IMR-90 (cell line): ENCODE measurements at regions not wholly inside any gene's neighbourhood (a gene's known extent, or its start where the extent isn't known, plus 50 kb on each side); places are given as distances from the start of the nearest gene placed in this dataset.

ENCODE experiments used
- ATAC-seq: fragments of 200-7000 bp; cut with Tn5 transposase; 2 replicates; pipeline ENCODE4 v1.9.1; 2020; ENCODE audit warnings: low read depth, mild to moderate bottlenecking, moderate library complexity
- BruUV-seq: library from RNA; stranded (reverse); fragments of 400-500 nt; replicated peaks from 2 replicates; lab custom pipeline; 2021; lab: Mats Ljungman, UMichigan
- CTCF ChIA-PET: fragments of 300-600 bp; formaldehyde crosslinking; extraction: SDS; loops from one replicate; lab custom pipeline; 2021; ENCODE audit warnings: antibody characterized with exemption; lab: Yijun Ruan, JAX
- POLR2A ChIA-PET: fragments of 300-600 bp; sonication (Branson Sonifier 250); formaldehyde crosslinking; loops from one replicate; lab custom pipeline; 2022; ENCODE audit warnings: antibody characterized with exemption; ENCODE audit not compliant: unreplicated experiment; lab: Charles Lee
- DNase-seq: peaks from one replicate; pipeline ENCODE4 v3.0.0; 2013
- H2AFZ ChIP-seq: replicated peaks from 2 replicates; pipeline ENCODE3; 2013; ENCODE audit warnings: low read length, mild to moderate bottlenecking; ENCODE audit not compliant: poor library complexity
- H2AK5ac ChIP-seq: 2 replicates; pipeline ENCODE4 v1.6.1; 2013; ENCODE audit warnings: low read depth, low read length, inconsistent platforms
- H2AK9ac ChIP-seq: replicated peaks from 2 replicates; pipeline ENCODE3; 2013; ENCODE audit warnings: mild to moderate bottlenecking, low read depth, low read length, moderate library complexity; ENCODE audit not compliant: poor library complexity
- H2BK120ac ChIP-seq: 2 replicates; pipeline ENCODE4 v1.6.1; 2013; ENCODE audit warnings: low read depth, low read length, inconsistent platforms
- H2BK15ac ChIP-seq: 3 replicates; pipeline ENCODE4 v1.6.1; 2013; ENCODE audit warnings: low read depth, low read length, inconsistent platforms
- H2BK20ac ChIP-seq: 2 replicates; pipeline ENCODE4 v1.6.1; 2013; ENCODE audit warnings: low read depth, mild to moderate bottlenecking, inconsistent platforms, low read length, moderate library complexity
- H2BK5ac ChIP-seq: 2 replicates; pipeline ENCODE4 v1.6.1; 2013; ENCODE audit warnings: mild to moderate bottlenecking, low read depth, low read length, inconsistent platforms; ENCODE audit not compliant: poor library complexity, severe bottlenecking
- H3K14ac ChIP-seq: replicated peaks from 2 replicates; pipeline ENCODE4 v1.6.1; 2013; ENCODE audit warnings: low read depth, low read length, inconsistent platforms
- H3K18ac ChIP-seq: 2 replicates; pipeline ENCODE4 v1.6.1; 2013; ENCODE audit warnings: low read depth, low read length, control low read depth
- H3K23ac ChIP-seq: 2 replicates; pipeline ENCODE4 v1.6.1; 2013; ENCODE audit warnings: low read depth, low read length, inconsistent platforms
- H3K27ac ChIP-seq: 2 replicates; pipeline ENCODE4 v1.5.1; 2013; ENCODE audit warnings: mild to moderate bottlenecking, control low read depth, low read length; ENCODE audit not compliant: insufficient read depth
- H3K27me3 ChIP-seq: 2 replicates; pipeline ENCODE4 v1.6.1; 2013; ENCODE audit warnings: low read length; ENCODE audit not compliant: control insufficient read depth, insufficient read depth
- H3K36me3 ChIP-seq: 2 replicates; pipeline ENCODE4 v1.6.1; 2013; ENCODE audit warnings: low read length, mixed read lengths; ENCODE audit not compliant: control insufficient read depth, insufficient read depth
- H3K4ac ChIP-seq: 2 replicates; pipeline ENCODE4 v1.6.1; 2013; ENCODE audit warnings: low read depth, low read length, inconsistent platforms
- H3K4me1 ChIP-seq: 2 replicates; pipeline ENCODE4 v1.6.1; 2013; ENCODE audit warnings: low read length, mixed read lengths; ENCODE audit not compliant: control insufficient read depth, insufficient read depth
- H3K4me2 ChIP-seq: 2 replicates; pipeline ENCODE4 v1.6.1; 2013; ENCODE audit warnings: low read depth, mild to moderate bottlenecking, control low read depth, low read length, moderate library complexity
- H3K4me3 ChIP-seq: 2 replicates; pipeline ENCODE4 v1.5.1; 2013; ENCODE audit warnings: low read depth, mild to moderate bottlenecking, control low read depth, low read length, moderate library complexity; ENCODE audit not compliant: insufficient read depth
- H3K56ac ChIP-seq: 2 replicates; pipeline ENCODE4 v1.6.1; 2013; ENCODE audit warnings: low read length, inconsistent platforms; ENCODE audit not compliant: insufficient read depth; ENCODE audit errors: extremely low read depth
- H3K79me1 ChIP-seq, 2 experiments: 2 replicates each; pipeline ENCODE4 v1.6.1; 2013; ENCODE audit warnings: low read length in 2 of 2, inconsistent platforms in 1 of 2, low read depth in 1 of 2
- H3K9ac ChIP-seq: 2 replicates; pipeline ENCODE4 v1.6.1; 2013; ENCODE audit warnings: low read depth, low read length, control low read depth
- H3K9me1 ChIP-seq: 2 replicates; pipeline ENCODE4 v1.6.1; 2013; ENCODE audit warnings: low read length, inconsistent platforms; ENCODE audit not compliant: insufficient read depth
- H3K9me3 ChIP-seq: 2 replicates; pipeline ENCODE4 v1.6.1; 2013; ENCODE audit warnings: low read length; ENCODE audit not compliant: control insufficient read depth, insufficient read depth
- H4K20me1 ChIP-seq: 2 replicates; pipeline ENCODE4 v1.6.1; 2013; ENCODE audit warnings: low read length, inconsistent platforms; ENCODE audit not compliant: insufficient read depth
- H4K5ac ChIP-seq: 2 replicates; pipeline ENCODE4 v1.6.1; 2013; ENCODE audit warnings: mild to moderate bottlenecking, low read depth, low read length, control low read depth
- H4K8ac ChIP-seq, 2 experiments: 2 replicates each; pipeline ENCODE4 v1.6.1; 2013; ENCODE audit warnings: low read depth in 2 of 2, low read length in 2 of 2, control low read depth in 1 of 2, inconsistent platforms in 1 of 2
- H4K91ac ChIP-seq: 2 replicates; pipeline ENCODE4 v1.6.1; 2013; ENCODE audit warnings: low read depth, low read length, inconsistent platforms; ENCODE audit not compliant: insufficient read depth
- BHLHE40 ChIP-seq: fragments of 150-350 bp; IDR thresholded peaks from 2 replicates; pipeline ENCODE4 v1.6.1; 2016; ENCODE audit warnings: mild to moderate bottlenecking, low read depth, low read length
- MAFK ChIP-seq: IDR thresholded peaks from 2 replicates; pipeline ENCODE4 v1.6.1; 2012; ENCODE audit warnings: low read depth, low read length, improper control_type of control experiment
- POLR2A ChIP-seq: IDR thresholded peaks from 2 replicates; pipeline ENCODE4 v1.6.1; 2012; ENCODE audit warnings: mild to moderate bottlenecking, low read depth, low read length
- WGBS, 2 experiments: methylation state at CpG; one replicate each; pipeline versions ENCODE4 v1.1.5 to v1.1.7; 2013; ENCODE audit warnings: missing lambda C conversion rate in 2 of 2; ENCODE audit not compliant: insufficient read length in 1 of 2; ENCODE audit errors: extremely low coverage in 2 of 2; 5-methylcytosine and 5-hydroxymethylcytosine counted together
- dilution Hi-C: fragments of 300-500 bp; cut with HindIII; formaldehyde crosslinking; loops from one replicate; pipeline ENCODE4 v1.14.3; 2018; ENCODE audit warnings: low sequenced_read_pairs; ENCODE audit not compliant: unreplicated experiment
- in situ Hi-C: fragments of 300-500 bp; cut with MboI; formaldehyde crosslinking; loops from 3 replicates; pipeline ENCODE4 v1.14.3; 2019; ENCODE audit warnings: low sequenced_read_pairs, inconsistent platforms, mixed read lengths
- intact Hi-C: fragments of 100-400 bp; cut with micrococcal nuclease; formaldehyde crosslinking; loops from 2 replicates; pipeline ENCODE4 v1.10.0; 2022

GRCh38 chr1:29895201-29895600 is 658.9 kb downstream of the PTPRU start:
- no peak for ATAC-seq
- H2AFZ ChIP-seq: no peak overlapping the region
- H2BK120ac ChIP-seq: no peak overlapping the region
- no peaks in the 10 kb centered on the region for H3K79me1 ChIP-seq
- H3K4ac ChIP-seq: no peak overlapping the region
- no peaks in the 10 kb centered on the region; the same call in 1 of the 2 replicates for H3K27me3 ChIP-seq
- H4K8ac ChIP-seq: no peak overlapping the region
- ChIA-PET POLR2A (no interaction called here), CTCF (no interaction called here)
- no TSS peak for BruUV-seq
- H3K14ac ChIP-seq: no peak overlapping the region
- H4K91ac ChIP-seq: no peak overlapping the region
- H3K9me1 ChIP-seq: no peaks in the 10 kb centered on the region
- H4K20me1 ChIP-seq: no peaks in the 10 kb centered on the region
- dilution Hi-C loops (no loop called here), intact Hi-C loops (no loop called here), in situ Hi-C loops (no loop called here)
- H3K4me2 ChIP-seq: no peak overlapping the region
- no peak for DNase-seq
- H3K9ac ChIP-seq: no peak overlapping the region
- no peak overlapping the region for H3K4me3 ChIP-seq
- no peak overlapping the region for H3K56ac ChIP-seq
- 50% methylated on average over 1 of the region's 4 CpGs; no CpG with 5 or more reads in 1 of the 2 experiments for WGBS, 2 experiments
- no peak overlapping the region for H2BK5ac ChIP-seq
- no peak for TF ChIP-seq MAFK
- TF ChIP-seq POLR2A: no peak
- TF ChIP-seq BHLHE40: no peak
- no peak overlapping the region for H2BK15ac ChIP-seq
- H3K36me3 ChIP-seq: no peaks in the 10 kb centered on the region
- H3K4me1 ChIP-seq: no peaks in the 10 kb centered on the region
- no peaks in the 10 kb centered on the region for H3K9me3 ChIP-seq
- no peak overlapping the region for H2AK5ac ChIP-seq
- no peak overlapping the region for H4K5ac ChIP-seq
- no peak overlapping the region for H2AK9ac ChIP-seq
- no peak overlapping the region for H3K27ac ChIP-seq
- no peak overlapping the region for H2BK20ac ChIP-seq
- no peak overlapping the region for H3K18ac ChIP-seq
- H3K23ac ChIP-seq: no peak overlapping the region
